ENCODE measurements at regions not wholly inside any gene's neighbourhood (a gene's known extent, or its start where the extent isn't known, plus 50 kb on each side); places are given as distances from the start of the nearest gene placed in this dataset.

DNA sequence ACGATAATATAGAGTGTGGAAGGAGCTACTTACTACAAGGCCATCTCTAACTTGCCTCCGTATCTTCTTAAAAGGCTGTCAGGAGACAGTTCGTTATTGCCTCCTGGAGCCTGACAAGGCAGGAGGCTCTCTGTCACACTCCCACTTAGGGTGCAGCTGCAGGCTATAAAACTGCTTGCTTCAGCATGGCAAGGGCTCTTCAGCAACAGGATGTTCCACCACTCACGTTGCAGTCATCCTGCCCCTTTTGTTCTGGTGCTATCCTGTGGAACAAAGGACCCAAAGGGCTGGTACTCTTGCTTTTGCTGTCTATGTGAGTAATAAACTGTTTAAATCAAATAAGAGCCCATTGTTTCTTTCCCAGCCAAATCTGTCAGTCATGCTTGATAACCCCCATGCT lies 508.9 kb downstream of the NTRK2 start:
- TF ChIP-seq, protein P1, sequence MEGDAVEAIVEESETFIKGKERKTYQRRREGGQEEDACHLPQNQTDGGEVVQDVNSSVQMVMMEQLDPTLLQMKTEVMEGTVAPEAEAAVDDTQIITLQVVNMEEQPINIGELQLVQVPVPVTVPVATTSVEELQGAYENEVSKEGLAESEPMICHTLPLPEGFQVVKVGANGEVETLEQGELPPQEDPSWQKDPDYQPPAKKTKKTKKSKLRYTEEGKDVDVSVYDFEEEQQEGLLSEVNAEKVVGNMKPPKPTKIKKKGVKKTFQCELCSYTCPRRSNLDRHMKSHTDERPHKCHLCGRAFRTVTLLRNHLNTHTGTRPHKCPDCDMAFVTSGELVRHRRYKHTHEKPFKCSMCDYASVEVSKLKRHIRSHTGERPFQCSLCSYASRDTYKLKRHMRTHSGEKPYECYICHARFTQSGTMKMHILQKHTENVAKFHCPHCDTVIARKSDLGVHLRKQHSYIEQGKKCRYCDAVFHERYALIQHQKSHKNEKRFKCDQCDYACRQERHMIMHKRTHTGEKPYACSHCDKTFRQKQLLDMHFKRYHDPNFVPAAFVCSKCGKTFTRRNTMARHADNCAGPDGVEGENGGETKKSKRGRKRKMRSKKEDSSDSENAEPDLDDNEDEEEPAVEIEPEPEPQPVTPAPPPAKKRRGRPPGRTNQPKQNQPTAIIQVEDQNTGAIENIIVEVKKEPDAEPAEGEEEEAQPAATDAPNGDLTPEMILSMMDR (IDR thresholded peaks at IDR 0.05), result no peak
- Histone ChIP-seq H3K27ac (no peak overlapping the region), H3K4me3 (no peak overlapping the region)
- no peak for DNase-seq (ENCODE audit: low spot score)

DNA sequence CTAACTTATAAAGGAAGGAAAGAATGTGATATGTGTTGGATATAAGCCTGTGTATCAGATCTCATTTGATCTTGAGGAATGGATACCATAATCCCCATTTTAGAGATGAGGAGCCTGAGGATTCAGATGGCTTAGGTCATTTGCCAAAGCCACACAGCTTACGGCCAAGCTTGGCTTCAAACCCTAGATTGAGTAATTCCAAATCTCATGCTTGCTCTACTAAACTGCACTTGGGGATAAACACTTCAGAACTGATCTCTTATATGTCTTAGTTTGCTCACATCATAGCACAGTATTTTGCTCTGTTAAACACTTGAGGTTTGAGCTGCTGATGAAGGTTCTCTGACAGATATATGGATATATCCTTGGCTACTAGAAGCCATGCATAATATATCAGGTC lies 504.4 kb downstream of the NTRK2 start:
- Histone ChIP-seq H3K4me3 (no peak overlapping the region), H3K27ac (no peak overlapping the region)
- TF ChIP-seq, protein P1 (IDR thresholded peaks at IDR 0.05), result no peak
- no peak for DNase-seq (ENCODE audit: low spot score)

DNA sequence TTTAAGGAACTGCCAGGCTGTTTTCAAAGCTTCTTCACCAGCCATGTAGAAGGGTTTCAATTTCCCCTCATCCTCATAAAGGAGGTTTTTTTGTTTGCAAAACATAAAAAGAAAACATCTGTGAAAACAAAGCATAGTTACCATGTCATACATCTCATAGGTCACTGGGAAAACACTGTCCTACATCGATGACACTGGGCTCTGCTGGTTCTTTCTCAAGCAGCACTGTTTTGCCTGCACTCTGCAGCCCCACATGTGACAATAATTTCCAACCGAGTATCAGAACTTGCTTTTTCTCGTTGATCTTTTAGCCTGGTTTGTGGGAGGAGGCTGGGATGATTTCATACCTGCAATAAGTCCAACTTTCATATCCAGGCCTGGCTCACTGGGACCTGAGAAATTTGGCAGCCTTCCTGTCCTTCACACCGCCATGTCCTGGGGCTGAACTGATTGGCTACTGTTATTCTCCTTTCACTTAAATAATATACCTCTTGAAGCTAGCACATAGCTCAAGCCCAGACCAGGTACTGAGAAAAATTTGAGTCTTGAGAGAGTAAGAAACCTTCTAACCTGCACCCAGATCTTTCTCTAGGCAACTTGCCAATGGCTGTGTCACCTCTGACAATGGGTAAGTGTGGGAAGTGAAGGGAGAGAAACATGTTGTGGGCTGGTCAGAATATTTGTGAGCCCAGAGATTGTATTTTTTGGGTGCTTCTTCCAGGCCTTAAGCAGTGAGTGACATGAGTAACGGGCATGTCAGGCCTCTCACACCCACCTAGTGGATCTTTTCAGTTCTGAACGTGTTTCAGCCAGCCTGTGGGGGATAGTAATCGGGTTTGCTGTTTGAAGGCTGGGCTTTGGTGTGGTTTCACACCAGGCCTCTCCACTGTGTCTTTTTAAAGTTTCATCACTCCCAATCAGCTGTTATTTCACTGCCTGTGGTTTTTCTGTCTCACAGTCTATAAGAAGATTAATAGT lies 502.8 kb downstream of the NTRK2 start:
- TF ChIP-seq, protein P1 (IDR thresholded peaks at IDR 0.05), result no peak
- no peak for DNase-seq (ENCODE audit: low spot score)
- H3K4me3 ChIP-seq, result no peak overlapping the region

DNA sequence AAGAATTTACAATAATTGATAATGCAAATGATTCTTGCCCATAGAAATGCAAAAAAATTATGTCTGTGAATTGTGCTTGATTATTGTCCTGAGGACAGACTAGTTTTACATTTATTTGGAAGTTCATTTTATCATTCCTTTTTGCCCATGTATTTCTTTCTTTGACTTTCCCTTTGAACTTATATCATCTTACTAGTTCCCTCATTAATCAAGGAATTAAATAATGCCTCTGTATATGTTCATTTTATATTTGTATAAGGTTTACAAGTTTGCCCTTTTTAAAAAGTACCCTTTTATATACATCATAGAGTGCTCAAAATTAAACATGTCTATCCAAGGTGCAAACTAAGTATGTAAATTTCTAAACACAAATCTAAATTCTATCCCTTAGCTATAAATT lies 501.6 kb downstream of the NTRK2 start:
- no peak for DNase-seq (ENCODE audit: low spot score)
- H3K27ac ChIP-seq, result no peak overlapping the region

More for the DNA sequence above, 502.8 kb downstream of the NTRK2 start:
- H3K27ac ChIP-seq, result peak overlapping the region in 1 of 2 donors; percentile 40

DNA sequence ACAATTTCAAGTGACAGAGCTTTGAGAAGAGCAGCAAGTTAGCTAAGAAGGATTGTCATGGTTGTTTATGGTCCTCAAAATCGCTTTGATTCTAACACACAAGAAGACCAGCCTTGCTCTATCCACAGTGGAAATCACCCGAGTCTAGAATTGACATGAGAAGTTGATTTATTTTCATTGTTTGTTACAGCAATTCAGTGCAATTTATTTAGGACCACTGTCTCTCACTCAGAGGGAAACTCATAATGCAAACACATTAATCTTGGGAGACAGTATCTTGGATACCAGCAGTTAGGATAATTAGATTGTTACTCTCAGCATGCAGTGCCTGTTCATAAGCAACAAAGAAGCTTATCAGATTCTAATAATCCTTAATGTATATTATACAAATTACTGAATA lies 498.9 kb downstream of the NTRK2 start:
- DNase-seq (ENCODE audit: low spot score), result no peak
- Histone ChIP-seq H3K27ac (no peak overlapping the region), H3K4me3 (no peak overlapping the region)
- TF ChIP-seq, protein P1 (IDR thresholded peaks at IDR 0.05), result no peak

More for the DNA sequence above, 501.6 kb downstream of the NTRK2 start:
- TF ChIP-seq, protein P1 (IDR thresholded peaks at IDR 0.05), result no peak
- no peak overlapping the region for H3K4me3 ChIP-seq

DNA sequence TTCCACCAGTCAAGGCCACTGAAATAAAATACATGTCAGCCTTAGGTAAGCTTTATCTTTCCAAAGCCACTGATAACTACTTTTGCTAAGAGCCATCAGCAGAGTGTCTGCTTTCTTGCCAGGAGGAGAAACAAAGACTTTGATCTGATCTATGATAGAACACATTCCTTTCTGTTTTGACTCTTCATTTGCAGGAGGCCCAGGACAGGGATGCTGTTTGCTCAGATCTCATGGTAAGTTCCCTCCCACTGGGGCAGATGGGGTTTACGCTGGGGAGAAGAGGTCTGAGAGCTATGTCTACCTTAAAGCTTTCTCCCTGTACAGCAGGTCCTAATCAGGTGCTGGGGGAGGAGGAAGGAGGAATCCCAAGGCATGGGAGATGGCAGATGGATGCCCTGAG lies 497.6 kb downstream of the NTRK2 start:
- DNase-seq (ENCODE audit: low spot score), result no peak
- Histone ChIP-seq H3K4me3 (no peak overlapping the region), H3K27ac (no peak overlapping the region)
- TF ChIP-seq, protein P1 (IDR thresholded peaks at IDR 0.05), result no peak

DNA sequence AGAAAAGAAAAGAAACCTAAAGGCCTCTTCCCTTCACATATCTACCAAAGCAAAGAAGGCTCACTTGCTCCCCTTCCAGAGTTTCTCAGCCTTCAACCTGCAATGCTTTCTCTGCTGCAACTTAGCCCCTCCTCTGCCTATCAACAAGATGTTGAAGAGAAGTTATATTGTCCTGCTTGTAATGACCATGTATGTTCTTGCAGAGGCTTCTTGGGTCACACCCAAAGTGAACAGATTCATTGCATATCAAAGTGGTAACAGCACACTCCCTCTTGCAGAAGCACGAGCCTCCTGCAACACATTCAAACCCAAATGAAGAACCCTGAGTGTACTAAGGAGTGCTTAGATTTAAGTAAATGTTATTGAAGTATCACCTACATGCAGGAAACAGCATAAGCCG lies 494.3 kb downstream of the NTRK2 start:
- H3K27ac ChIP-seq, result no peak overlapping the region
- no peak overlapping the region for H3K4me3 ChIP-seq
- TF ChIP-seq, protein P1 (IDR thresholded peaks at IDR 0.05), result no peak
- DNase-seq (ENCODE audit: low spot score), result no peak
